RPMI7951 (cell line): ENCODE measurements at regions not wholly inside any gene's neighbourhood (a gene's known extent, or its start where the extent isn't known, plus 50 kb on each side); places are given as distances from the start of the nearest gene placed in this dataset.
"Not testable (repeated sequence)": the region's sequence is repeated elsewhere in the genome, so short reads cannot be mapped to it uniquely, and the experiment has no call there.

Source experiments
- DNase-seq: peaks from one replicate; pipeline ENCODE4 v3.0.0-alpha.2; 2012; ENCODE audit warnings: low read depth

- DNase-seq: no peak
These were observed 57.5 kb upstream of the GC start for GRCh38 chr4:71841336-71841735.

DNA sequence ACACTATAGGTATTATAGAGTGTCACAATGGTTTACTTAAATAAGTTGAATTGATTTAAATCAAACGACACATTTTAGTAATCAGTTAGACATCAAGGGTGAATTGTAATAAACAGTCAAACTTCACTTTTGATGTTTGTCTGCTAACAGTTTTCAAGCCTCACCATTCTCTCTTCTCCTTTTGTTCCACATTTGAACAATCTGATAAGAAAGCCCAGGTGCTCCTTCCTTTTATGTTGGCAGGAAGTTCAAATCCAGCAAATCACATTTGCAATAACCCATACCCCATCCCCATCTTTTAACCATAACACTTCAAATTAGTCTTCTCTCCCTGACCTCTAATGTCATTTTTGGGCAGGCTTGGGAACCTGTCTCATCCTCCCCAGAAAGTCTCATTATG is 63.4 kb upstream of the GC start:
- no peak for DNase-seq

- no peak for DNase-seq
These were observed 72.1 kb upstream of the GC start for GRCh38 chr4:71855944-71856343.

GRCh38 chr4:71857713-71858451 is 74.0 kb upstream of the GC start:
- no peak for DNase-seq

GRCh38 chr4:71860643-71861042 is 76.8 kb upstream of the GC start:
- DNase-seq: peak; percentile 16

DNA sequence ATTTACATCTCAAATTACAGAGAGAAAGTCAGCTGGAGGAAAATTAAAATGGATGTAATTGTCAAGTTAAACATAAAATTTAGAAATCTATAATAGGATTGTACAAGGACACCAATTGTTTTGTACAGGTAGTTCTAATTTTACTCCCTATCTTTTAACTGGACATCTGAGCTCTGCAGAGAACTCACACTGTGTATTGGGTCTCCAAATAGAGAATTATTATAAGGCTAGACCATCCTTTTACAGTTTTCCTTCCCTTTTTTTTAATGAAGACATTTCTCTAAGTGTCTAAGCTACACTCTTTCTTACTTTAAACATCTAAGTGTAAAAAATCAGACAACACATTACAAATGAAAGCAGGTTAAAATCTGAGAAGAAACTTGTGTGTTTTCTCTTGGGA is 78.4 kb upstream of the GC start:
- no peak for DNase-seq

GRCh38 chr4:71863457-71863856 is 79.6 kb upstream of the GC start:
- DNase-seq: no peak

GRCh38 chr4:71864380-71864779 is 80.5 kb upstream of the GC start:
- DNase-seq: no peak

GRCh38 chr4:71866212-71866885 is 82.5 kb upstream of the GC start:
- no peak for DNase-seq

- DNase-seq: no peak
These were observed 83.7 kb upstream of the GC start for GRCh38 chr4:71867598-71867997.

DNA sequence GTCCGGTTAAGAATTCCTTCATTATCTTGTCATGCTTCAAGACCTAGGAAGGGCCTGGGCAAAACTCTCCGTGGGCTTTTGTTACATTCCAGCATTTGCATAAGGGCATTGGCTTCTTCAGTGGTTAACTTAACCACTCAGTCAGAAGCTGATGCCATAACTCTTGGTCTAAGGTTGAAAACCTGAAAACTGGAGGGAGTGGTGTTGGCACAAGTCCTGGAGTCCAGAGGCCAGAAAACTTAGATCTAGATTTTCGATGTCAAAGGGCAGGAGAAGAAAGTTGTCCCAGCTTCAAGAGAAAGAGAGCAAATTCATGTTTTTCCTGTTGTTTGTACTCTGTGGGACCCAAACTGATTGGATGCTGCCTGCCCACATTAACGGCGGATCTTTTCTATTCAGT is 86.6 kb upstream of the GC start:
- no peak for DNase-seq

GRCh38 chr4:71872221-71872620 is 88.3 kb upstream of the GC start:
- no peak for DNase-seq

DNA sequence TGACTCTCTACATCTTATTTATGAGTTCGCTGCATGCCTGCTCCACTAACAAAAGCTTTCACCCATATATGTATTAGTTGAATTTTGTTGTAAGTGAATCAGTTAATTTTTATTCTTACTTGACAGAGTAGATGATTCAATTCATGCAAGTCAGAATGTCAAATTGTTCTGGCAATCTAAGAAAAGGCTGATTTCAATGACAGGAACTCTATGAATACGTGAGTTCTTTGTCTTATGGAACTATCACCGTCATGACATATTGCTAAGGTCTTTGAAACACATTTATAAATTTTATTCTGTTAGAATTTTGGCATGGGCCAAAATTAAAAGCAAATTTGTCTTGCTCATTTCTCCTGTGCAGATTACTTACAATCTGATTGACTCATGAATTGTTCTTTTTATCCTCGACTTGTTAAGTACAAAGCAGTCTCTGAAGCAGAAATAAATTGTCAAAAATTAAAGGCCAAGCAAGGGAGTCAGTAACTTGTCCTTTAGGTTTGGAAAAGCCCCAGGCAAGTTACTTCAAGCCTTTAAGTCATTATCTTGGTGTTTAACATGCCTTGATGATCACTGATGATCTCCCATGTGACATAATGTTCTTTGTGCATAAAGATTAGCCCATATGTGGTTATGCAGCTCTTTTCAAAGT is 89.0 kb upstream of the GC start:
- no peak for DNase-seq

- no peak for DNase-seq
These were observed 94.5 kb upstream of the GC start for GRCh38 chr4:71878376-71878775.

GRCh38 chr4:71882113-71882841 is 98.4 kb upstream of the GC start:
- DNase-seq: no peak

- not testable (repeated sequence) for DNase-seq
These were observed 116.5 kb upstream of the GC start for GRCh38 chr4:71900366-71900765.

GRCh38 chr4:71905594-71905993 is 121.7 kb upstream of the GC start:
- not testable (repeated sequence) for DNase-seq

- no peak for DNase-seq
These were observed 122.2 kb upstream of the GC start for GRCh38 chr4:71906096-71906495.

- DNase-seq: no peak
These were observed 123.2 kb upstream of the GC start for GRCh38 chr4:71907071-71907470.

DNA sequence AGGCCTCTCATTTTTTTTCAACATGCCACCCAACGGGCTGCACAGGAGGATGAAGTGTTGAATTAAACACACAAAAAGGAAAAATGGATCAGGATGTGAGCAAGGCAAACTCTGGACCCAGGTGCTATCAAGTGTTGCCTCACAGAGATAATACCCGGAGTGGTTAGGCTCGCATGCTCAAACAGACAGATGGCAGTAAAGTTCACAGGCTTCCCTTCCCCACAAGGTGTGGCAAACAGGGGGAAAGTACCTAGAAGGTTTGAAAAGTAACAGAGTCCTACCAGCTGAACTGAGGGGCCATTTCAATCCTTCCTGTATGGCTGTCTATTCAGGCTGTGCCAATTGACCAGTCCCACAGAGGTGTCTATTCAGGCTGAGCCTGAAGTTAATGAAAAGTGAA is 123.9 kb upstream of the GC start:
- no peak for DNase-seq

DNA sequence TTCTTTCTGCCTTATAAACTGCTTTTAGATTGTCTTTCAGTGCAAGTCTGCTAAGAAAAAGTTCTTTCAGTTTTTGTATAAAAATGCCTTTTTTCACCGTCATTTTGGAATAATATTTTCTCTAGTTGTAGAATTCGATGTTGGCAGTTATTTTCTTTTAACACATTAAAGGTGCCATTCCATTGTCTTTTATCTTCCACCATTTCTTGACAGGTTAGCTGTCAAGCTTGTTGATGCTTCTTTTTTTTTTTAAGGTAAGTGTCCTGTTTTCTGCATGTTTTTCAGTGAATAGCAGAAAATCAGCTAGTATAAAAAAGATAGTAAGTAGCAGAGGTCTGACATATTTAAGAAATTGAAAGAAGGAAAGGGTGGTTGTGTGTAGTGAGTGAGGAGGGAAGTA is 118.5 kb upstream of the NPFFR2 start:
- DNase-seq: no peak

GRCh38 chr4:71923070-71923469 is 108.7 kb upstream of the NPFFR2 start:
- DNase-seq: no peak

DNA sequence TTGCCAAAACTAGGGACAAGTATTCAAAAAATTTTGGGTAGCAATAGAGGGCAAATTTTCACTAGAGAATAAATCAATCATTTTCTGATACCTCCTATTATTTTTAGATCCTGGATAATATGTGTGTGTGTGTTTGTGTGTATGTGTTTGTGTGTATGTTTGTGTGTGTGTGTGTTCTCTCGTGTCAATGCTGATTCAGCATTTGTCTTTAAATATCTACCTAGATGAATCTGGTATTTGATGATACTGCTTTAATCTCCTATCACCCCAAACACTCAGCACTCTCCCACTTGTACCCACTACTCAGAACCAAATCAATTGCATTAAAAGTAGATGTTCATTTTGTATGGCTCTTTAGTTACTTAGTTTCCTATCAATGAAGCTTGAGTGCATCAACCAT is 101.3 kb upstream of the NPFFR2 start:
- no peak for DNase-seq
